GM23338 (cell line): ENCODE measurements at regions not wholly inside any gene's neighbourhood (a gene's known extent, or its start where the extent isn't known, plus 50 kb on each side); places are given as distances from the start of the nearest gene placed in this dataset.

Experiments
- ATAC-seq: fragments of 200-7000 bp; cut with Tn5 transposase; 3 replicates; pipeline ENCODE4 v1.9.1; 2020
- DNase-seq: peaks from one replicate; pipeline ENCODE4 v3.0.0-alpha.2; 2015; ENCODE audit warnings: low spot score
- H2AFZ ChIP-seq: fragments of 200-600 bp; sonication (generic); 2 replicates; pipeline ENCODE4 v1.8.0; 2016; ENCODE audit warnings: antibody characterized with exemption, mild to moderate bottlenecking, moderate library complexity
- H3F3A ChIP-seq: fragments of 200-600 bp; sonication (generic); replicated peaks from 2 replicates; pipeline ENCODE4 v1.8.0; 2017; ENCODE audit warnings: antibody characterized with exemption, mixed run types, low read depth
- H3K27ac ChIP-seq: fragments of 200-600 bp; sonication (generic); 2 replicates; pipeline ENCODE4 v1.6.1; 2016; ENCODE audit warnings: low read depth
- H3K27me3 ChIP-seq: fragments of 200-600 bp; sonication (generic); 2 replicates; pipeline ENCODE4 v1.8.0; 2016; ENCODE audit warnings: mild to moderate bottlenecking, mixed run types, moderate library complexity; ENCODE audit not compliant: insufficient read depth
- H3K36me3 ChIP-seq: fragments of 200-600 bp; sonication (generic); 2 replicates; pipeline ENCODE4 v1.8.0; 2016; ENCODE audit warnings: mild to moderate bottlenecking; ENCODE audit not compliant: insufficient read depth
- H3K4me1 ChIP-seq: fragments of 200-600 bp; sonication (generic); 2 replicates; pipeline ENCODE4 v1.8.0; 2016; ENCODE audit warnings: mild to moderate bottlenecking, moderate library complexity; ENCODE audit not compliant: insufficient read depth
- H3K4me2 ChIP-seq: fragments of 200-600 bp; sonication (generic); 2 replicates; pipeline ENCODE4 v1.7.1; 2017; ENCODE audit warnings: mixed run types
- H3K4me3 ChIP-seq: fragments of 200-600 bp; sonication (generic); 2 replicates; pipeline ENCODE4 v1.6.1; 2016; ENCODE audit warnings: mixed run types
- H3K79me2 ChIP-seq: fragments of 200-600 bp; sonication (generic); replicated peaks from 2 replicates; pipeline ENCODE4 v1.8.0; 2017; ENCODE audit warnings: mild to moderate bottlenecking; ENCODE audit not compliant: insufficient read depth
- H3K9me2 ChIP-seq: fragments of 200-600 bp; sonication (generic); 2 replicates; pipeline ENCODE4 v1.8.0; 2017; ENCODE audit not compliant: insufficient read depth
- H4K20me1 ChIP-seq: fragments of 200-600 bp; sonication (generic); replicated peaks from 2 replicates; pipeline ENCODE4 v1.8.0; 2017; ENCODE audit warnings: mild to moderate bottlenecking; ENCODE audit not compliant: insufficient read depth
- H3K27ac Mint-ChIP-seq: 2 replicates; pipeline ENCODE4 v1.8.0; 2020; ENCODE audit warnings: inconsistent platforms, mild to moderate bottlenecking, moderate library complexity, mixed read lengths
- H3K27me3 Mint-ChIP-seq: 3 replicates; pipeline ENCODE4 v1.8.0; 2022; ENCODE audit warnings: low read depth, mild to moderate bottlenecking, moderate library complexity, mixed read lengths, inconsistent platforms; ENCODE audit not compliant: insufficient read depth, poor library complexity
- H3K36me3 Mint-ChIP-seq: 3 replicates; pipeline ENCODE4 v1.8.0; 2021; ENCODE audit warnings: low read depth, mild to moderate bottlenecking, inconsistent platforms, moderate library complexity, mixed read lengths
- H3K4me1 Mint-ChIP-seq: 3 replicates; pipeline ENCODE4 v1.8.0; 2020; ENCODE audit warnings: mild to moderate bottlenecking, inconsistent platforms, mixed read lengths
- H3K4me3 Mint-ChIP-seq: 3 replicates; pipeline ENCODE4 v1.8.0; 2021; ENCODE audit warnings: moderate library complexity, mild to moderate bottlenecking, inconsistent platforms, mixed read lengths
- H3K9me3 Mint-ChIP-seq: 3 replicates; pipeline ENCODE4 v1.8.0; 2020; ENCODE audit warnings: moderate library complexity, mild to moderate bottlenecking, inconsistent platforms, mixed read lengths
- CREB1 ChIP-seq: fragments of 250-450 bp; sonication (Bioruptor Pico); IDR thresholded peaks from 2 replicates; pipeline ENCODE4 v1.5.0; 2020; ENCODE audit warnings: low read depth, mild to moderate bottlenecking, moderate library complexity
- EZH2 ChIP-seq: fragments of 200-600 bp; sonication (generic); IDR thresholded peaks from one replicate; pipeline ENCODE4 v1.8.0; 2017; ENCODE audit warnings: antibody characterized with exemption, mild to moderate bottlenecking, low read depth; ENCODE audit not compliant: unreplicated experiment
- NANOG ChIP-seq: IDR thresholded peaks from 2 replicates; pipeline ENCODE4 v1.6.1; 2016; ENCODE audit warnings: antibody characterized with exemption, borderline replicate concordance
- STAT1 ChIP-seq: IDR thresholded peaks from one replicate; pipeline ENCODE4 v1.6.1; 2016; ENCODE audit warnings: antibody characterized with exemption; ENCODE audit not compliant: unreplicated experiment
- TF ChIP-seq, protein P1 (sequence below): fragments of 250-450 bp; sonication (Bioruptor Pico); IDR thresholded peaks from 2 replicates; pipeline ENCODE4 v1.5.0; 2020; ENCODE audit warnings: mild to moderate bottlenecking, moderate library complexity
- TF ChIP-seq, protein P2 (sequence below): IDR thresholded peaks from one replicate; pipeline ENCODE4 v1.6.1; 2018; ENCODE audit warnings: antibody characterized with exemption; ENCODE audit not compliant: unreplicated experiment
- TF ChIP-seq, protein P3 (sequence below), 2 experiments: fragments of 200-600 bp in 1 of 2; sonication (generic) in 1 of 2; conservative IDR thresholded peaks; 2 replicates each; pipeline versions ENCODE4 v1.5.1 to v1.6.1; 2016 to 2017; ENCODE audit warnings: antibody characterized with exemption in 2 of 2, low read depth in 2 of 2, mild to moderate bottlenecking in 2 of 2, moderate library complexity in 1 of 2

DNA sequence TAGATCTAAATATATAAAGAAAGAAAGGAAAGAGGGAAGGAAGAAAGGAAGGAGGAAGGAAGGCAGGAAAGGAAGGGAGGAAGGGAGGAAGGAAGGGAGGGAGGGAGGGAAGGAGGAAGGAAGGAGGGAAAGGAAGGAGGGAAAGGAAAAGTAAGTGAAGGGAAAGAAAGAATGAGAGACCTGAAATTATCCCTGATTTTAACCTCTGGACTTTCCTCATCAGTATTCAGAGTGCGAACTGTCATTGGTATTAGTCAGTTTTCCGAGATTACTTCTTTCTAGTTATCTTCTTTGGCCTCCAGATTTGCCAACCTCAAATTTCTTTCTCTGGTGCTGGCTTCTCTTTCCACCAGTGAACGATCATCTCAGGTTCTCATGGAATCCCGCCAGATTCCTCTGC lies 215.5 kb upstream of the FN1 start (continued):
- TF ChIP-seq, protein P1, sequence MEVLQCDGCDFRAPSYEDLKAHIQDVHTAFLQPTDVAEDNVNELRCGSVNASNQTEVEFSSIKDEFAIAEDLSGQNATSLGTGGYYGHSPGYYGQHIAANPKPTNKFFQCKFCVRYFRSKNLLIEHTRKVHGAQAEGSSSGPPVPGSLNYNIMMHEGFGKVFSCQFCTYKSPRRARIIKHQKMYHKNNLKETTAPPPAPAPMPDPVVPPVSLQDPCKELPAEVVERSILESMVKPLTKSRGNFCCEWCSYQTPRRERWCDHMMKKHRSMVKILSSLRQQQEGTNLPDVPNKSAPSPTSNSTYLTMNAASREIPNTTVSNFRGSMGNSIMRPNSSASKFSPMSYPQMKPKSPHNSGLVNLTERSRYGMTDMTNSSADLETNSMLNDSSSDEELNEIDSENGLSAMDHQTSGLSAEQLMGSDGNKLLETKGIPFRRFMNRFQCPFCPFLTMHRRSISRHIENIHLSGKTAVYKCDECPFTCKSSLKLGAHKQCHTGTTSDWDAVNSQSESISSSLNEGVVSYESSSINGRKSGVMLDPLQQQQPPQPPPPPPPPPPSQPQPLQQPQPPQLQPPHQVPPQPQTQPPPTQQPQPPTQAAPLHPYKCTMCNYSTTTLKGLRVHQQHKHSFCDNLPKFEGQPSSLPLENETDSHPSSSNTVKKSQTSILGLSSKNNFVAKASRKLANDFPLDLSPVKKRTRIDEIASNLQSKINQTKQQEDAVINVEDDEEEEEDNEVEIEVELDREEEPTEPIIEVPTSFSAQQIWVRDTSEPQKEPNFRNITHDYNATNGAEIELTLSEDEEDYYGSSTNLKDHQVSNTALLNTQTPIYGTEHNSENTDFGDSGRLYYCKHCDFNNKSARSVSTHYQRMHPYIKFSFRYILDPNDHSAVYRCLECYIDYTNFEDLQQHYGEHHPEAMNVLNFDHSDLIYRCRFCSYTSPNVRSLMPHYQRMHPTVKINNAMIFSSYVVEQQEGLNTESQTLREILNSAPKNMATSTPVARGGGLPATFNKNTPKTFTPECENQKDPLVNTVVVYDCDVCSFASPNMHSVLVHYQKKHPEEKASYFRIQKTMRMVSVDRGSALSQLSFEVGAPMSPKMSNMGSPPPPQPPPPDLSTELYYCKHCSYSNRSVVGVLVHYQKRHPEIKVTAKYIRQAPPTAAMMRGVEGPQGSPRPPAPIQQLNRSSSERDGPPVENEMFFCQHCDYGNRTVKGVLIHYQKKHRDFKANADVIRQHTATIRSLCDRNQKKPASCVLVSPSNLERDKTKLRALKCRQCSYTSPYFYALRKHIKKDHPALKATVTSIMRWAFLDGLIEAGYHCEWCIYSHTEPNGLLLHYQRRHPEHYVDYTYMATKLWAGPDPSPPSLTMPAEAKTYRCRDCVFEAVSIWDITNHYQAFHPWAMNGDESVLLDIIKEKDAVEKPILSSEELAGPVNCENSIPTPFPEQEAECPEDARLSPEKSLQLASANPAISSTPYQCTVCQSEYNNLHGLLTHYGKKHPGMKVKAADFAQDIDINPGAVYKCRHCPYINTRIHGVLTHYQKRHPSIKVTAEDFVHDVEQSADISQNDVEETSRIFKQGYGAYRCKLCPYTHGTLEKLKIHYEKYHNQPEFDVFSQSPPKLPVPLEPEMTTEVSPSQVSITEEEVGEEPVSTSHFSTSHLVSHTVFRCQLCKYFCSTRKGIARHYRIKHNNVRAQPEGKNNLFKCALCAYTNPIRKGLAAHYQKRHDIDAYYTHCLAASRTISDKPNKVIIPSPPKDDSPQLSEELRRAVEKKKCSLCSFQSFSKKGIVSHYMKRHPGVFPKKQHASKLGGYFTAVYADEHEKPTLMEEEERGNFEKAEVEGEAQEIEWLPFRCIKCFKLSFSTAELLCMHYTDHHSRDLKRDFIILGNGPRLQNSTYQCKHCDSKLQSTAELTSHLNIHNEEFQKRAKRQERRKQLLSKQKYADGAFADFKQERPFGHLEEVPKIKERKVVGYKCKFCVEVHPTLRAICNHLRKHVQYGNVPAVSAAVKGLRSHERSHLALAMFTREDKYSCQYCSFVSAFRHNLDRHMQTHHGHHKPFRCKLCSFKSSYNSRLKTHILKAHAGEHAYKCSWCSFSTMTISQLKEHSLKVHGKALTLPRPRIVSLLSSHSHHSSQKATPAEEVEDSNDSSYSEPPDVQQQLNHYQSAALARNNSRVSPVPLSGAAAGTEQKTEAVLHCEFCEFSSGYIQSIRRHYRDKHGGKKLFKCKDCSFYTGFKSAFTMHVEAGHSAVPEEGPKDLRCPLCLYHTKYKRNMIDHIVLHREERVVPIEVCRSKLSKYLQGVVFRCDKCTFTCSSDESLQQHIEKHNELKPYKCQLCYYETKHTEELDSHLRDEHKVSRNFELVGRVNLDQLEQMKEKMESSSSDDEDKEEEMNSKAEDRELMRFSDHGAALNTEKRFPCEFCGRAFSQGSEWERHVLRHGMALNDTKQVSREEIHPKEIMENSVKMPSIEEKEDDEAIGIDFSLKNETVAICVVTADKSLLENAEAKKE (CRISPR knock-in tag) = no peak
- TF ChIP-seq, protein P2, sequence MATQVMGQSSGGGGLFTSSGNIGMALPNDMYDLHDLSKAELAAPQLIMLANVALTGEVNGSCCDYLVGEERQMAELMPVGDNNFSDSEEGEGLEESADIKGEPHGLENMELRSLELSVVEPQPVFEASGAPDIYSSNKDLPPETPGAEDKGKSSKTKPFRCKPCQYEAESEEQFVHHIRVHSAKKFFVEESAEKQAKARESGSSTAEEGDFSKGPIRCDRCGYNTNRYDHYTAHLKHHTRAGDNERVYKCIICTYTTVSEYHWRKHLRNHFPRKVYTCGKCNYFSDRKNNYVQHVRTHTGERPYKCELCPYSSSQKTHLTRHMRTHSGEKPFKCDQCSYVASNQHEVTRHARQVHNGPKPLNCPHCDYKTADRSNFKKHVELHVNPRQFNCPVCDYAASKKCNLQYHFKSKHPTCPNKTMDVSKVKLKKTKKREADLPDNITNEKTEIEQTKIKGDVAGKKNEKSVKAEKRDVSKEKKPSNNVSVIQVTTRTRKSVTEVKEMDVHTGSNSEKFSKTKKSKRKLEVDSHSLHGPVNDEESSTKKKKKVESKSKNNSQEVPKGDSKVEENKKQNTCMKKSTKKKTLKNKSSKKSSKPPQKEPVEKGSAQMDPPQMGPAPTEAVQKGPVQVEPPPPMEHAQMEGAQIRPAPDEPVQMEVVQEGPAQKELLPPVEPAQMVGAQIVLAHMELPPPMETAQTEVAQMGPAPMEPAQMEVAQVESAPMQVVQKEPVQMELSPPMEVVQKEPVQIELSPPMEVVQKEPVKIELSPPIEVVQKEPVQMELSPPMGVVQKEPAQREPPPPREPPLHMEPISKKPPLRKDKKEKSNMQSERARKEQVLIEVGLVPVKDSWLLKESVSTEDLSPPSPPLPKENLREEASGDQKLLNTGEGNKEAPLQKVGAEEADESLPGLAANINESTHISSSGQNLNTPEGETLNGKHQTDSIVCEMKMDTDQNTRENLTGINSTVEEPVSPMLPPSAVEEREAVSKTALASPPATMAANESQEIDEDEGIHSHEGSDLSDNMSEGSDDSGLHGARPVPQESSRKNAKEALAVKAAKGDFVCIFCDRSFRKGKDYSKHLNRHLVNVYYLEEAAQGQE = no peak

DNA sequence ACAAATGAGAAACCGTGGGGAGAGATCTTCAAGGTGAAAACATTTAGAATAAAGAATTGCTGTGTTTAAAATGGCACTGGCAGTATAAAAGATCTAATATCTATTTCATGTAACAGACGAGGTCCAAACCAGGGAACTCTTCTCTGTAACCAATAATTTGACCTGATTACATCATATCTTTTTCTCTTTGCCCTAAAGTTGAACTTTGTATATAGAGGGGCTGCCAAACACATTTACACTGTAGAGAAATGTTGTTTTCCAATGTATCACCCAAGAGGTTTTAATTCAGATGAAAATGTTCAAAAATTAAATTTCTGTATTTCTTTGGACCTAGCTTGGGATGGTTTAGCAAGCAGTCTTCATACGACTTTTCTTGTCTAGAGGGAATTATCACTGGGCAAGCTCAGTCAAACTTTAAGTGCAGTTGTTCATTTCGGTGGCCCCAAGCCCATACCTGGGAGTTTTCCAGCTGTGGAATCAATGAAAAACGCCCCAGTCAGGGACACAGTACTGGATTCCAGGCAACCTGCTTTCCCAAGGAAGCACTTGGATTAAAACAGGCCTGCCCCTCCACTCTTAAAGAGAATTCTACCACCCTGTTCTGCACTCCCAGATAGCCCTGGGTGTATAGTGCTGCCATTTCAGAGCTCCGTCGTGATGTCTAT lies 208.5 kb upstream of the FN1 start:
- Mint-ChIP-seq H3K27ac (no peak overlapping the region), H3K9me3 (no peaks in the 10 kb centered on the region), H3K27me3 (no peaks in the 10 kb centered on the region), H3K4me1 (no peaks in the 10 kb centered on the region; the same call in 2 of the 3 replicates), H3K36me3 (no peaks in the 10 kb centered on the region), H3K4me3 (no peak overlapping the region)
- no peaks in the 10 kb centered on the region; the same call in 1 of the 2 replicates for H3K9me2 ChIP-seq
- DNase-seq = no peak
- H3K4me1 ChIP-seq = no peaks in the 10 kb centered on the region
- H4K20me1 ChIP-seq = no peaks in the 10 kb centered on the region
- H3F3A ChIP-seq = no peaks in the 10 kb centered on the region
- H3K4me3 ChIP-seq = no peak overlapping the region
- no peak overlapping the region for H3K4me2 ChIP-seq
- no peaks in the 10 kb centered on the region for H3K79me2 ChIP-seq
- no peaks in the 10 kb centered on the region for H3K36me3 ChIP-seq
- no peak overlapping the region for H2AFZ ChIP-seq
- ATAC-seq = no peak
- no peaks in the 10 kb centered on the region for H3K27me3 ChIP-seq
- no peak overlapping the region for H3K27ac ChIP-seq
- TF ChIP-seq, protein P3, sequence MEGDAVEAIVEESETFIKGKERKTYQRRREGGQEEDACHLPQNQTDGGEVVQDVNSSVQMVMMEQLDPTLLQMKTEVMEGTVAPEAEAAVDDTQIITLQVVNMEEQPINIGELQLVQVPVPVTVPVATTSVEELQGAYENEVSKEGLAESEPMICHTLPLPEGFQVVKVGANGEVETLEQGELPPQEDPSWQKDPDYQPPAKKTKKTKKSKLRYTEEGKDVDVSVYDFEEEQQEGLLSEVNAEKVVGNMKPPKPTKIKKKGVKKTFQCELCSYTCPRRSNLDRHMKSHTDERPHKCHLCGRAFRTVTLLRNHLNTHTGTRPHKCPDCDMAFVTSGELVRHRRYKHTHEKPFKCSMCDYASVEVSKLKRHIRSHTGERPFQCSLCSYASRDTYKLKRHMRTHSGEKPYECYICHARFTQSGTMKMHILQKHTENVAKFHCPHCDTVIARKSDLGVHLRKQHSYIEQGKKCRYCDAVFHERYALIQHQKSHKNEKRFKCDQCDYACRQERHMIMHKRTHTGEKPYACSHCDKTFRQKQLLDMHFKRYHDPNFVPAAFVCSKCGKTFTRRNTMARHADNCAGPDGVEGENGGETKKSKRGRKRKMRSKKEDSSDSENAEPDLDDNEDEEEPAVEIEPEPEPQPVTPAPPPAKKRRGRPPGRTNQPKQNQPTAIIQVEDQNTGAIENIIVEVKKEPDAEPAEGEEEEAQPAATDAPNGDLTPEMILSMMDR (conservative IDR thresholded peaks at IDR 0.05; ENCODE audit: low read depth in 2 of 2) = no peak
- TF ChIP-seq CREB1 (CRISPR knock-in tag) (no peak), STAT1 (no peak), NANOG (no peak), EZH2 (no peak)
- TF ChIP-seq, protein P2 = no peak
